Breast epithelium (tissue), 3 donors: ENCODE measurements at regions not wholly inside any gene's neighbourhood (a gene's known extent, or its start where the extent isn't known, plus 50 kb on each side); places are given as distances from the start of the nearest gene placed in this dataset.

Experiments
- POLR2A ChIP-seq: fragments of 450-650 bp; IDR thresholded peaks from one replicate; pipeline ENCODE4 v1.6.1; 2016; ENCODE audit warnings: antibody characterized with exemption, mild to moderate bottlenecking, moderate library complexity
- TF ChIP-seq, protein P1 (sequence below), 3 donors: fragments of 450-650 bp; IDR thresholded peaks; one replicate each; pipeline ENCODE4 v1.5.1; 2016 to 2017; ENCODE audit warnings: antibody characterized with exemption in 3 of 3, mild to moderate bottlenecking in 3 of 3, moderate library complexity in 3 of 3

DNA sequence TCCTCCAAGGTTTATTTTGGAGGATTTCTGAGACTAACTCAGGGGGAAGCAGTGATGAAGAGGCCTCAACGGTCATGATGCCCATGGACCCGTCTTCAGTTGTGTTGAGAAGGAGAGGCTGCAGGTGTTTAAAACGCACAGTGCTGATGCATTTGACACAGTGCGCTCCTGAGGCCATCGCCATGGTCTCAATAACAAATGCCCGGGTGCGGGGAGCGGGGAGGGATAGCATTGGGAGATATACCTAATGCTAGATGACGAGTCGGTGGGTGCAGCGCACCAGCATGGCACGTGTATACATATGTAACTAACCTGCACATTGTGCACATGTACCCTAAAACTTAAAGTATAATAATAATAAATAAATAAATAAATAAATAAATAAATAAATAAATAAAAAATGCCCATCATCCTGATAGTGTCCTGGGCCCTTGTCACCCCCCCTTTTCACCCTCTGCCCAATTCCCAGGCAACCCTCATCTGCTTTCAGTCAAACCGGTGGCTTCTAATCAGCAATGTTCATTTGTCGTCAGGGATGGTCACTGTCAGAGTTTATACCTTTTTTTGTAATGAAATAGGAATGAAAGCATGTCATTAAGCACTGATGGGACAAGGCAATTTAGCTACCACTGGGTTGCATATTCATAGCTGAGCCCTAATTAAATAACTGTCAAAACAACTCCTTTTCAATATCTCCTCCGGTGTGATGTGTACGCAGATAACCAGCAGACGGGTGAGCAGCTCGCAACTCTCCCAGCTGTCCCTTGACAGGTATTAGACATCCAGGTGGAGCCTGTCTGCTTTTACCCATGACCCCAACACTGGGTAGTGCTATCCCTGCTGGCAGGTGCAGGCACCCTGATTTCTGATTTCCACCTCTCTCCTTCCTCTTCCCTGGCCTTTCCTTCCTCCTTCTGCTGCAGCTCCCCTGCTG is 95.9 kb downstream of the KCNF1 start:
- no peak for TF ChIP-seq POLR2A
- TF ChIP-seq, protein P1, sequence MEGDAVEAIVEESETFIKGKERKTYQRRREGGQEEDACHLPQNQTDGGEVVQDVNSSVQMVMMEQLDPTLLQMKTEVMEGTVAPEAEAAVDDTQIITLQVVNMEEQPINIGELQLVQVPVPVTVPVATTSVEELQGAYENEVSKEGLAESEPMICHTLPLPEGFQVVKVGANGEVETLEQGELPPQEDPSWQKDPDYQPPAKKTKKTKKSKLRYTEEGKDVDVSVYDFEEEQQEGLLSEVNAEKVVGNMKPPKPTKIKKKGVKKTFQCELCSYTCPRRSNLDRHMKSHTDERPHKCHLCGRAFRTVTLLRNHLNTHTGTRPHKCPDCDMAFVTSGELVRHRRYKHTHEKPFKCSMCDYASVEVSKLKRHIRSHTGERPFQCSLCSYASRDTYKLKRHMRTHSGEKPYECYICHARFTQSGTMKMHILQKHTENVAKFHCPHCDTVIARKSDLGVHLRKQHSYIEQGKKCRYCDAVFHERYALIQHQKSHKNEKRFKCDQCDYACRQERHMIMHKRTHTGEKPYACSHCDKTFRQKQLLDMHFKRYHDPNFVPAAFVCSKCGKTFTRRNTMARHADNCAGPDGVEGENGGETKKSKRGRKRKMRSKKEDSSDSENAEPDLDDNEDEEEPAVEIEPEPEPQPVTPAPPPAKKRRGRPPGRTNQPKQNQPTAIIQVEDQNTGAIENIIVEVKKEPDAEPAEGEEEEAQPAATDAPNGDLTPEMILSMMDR (IDR thresholded peaks at IDR 0.05), result no peak
